ENCODE measurements at regions not wholly inside any gene's neighbourhood (a gene's known extent, or its start where the extent isn't known, plus 50 kb on each side); places are given as distances from the start of the nearest gene placed in this dataset.

GRCh38 chr15:23506762-23507161 lies 58.7 kb upstream of the MKRN3 start:
- TF ChIP-seq EZH2phosphoT487 (conservative IDR thresholded peaks at IDR 0.05; ENCODE audit: low read length): no peak
- TF ChIP-seq CTCF (IDR thresholded peaks at IDR 0.05; ENCODE audit: insufficient read depth, low read length, poor library complexity, severe bottlenecking): no peak

Measured in SU-DHL-6 (cell line).